Immature natural killer cell (primary cell): ENCODE measurements at regions not wholly inside any gene's neighbourhood (a gene's known extent, or its start where the extent isn't known, plus 50 kb on each side); places are given as distances from the start of the nearest gene placed in this dataset.

ENCODE experiments used
- DNase-seq, 3 donors: peaks; one replicate each; pipeline ENCODE4 v3.0.0; 2022; ENCODE audit warnings: mixed read lengths in 1 of 3
- H3K27ac Mint-ChIP-seq, 6 donors: one replicate each; pipeline ENCODE4 v1.8.0; 2020; ENCODE audit warnings: mixed read lengths in 6 of 6, mild to moderate bottlenecking in 5 of 6, inconsistent platforms in 4 of 6, moderate library complexity in 3 of 6
- H3K27me3 Mint-ChIP-seq, 3 donors: one replicate each; pipeline ENCODE4 v1.8.0; 2020 to 2021; ENCODE audit warnings: low read depth in 3 of 3, mild to moderate bottlenecking in 3 of 3, mixed read lengths in 3 of 3, moderate library complexity in 3 of 3, inconsistent platforms in 1 of 3
- H3K36me3 Mint-ChIP-seq, 3 donors: one replicate each; pipeline ENCODE4 v1.8.0; 2020; ENCODE audit warnings: mixed read lengths in 3 of 3, inconsistent platforms in 2 of 3, mild to moderate bottlenecking in 2 of 3
- H3K4me1 Mint-ChIP-seq, 2 donors: one replicate each; pipeline ENCODE4 v1.8.0; 2020; ENCODE audit warnings: inconsistent platforms in 2 of 2, mild to moderate bottlenecking in 2 of 2, mixed read lengths in 2 of 2, moderate library complexity in 1 of 2
- H3K4me3 Mint-ChIP-seq, 5 donors: one replicate each; pipeline ENCODE4 v1.8.0; 2020; ENCODE audit warnings: mild to moderate bottlenecking in 5 of 5, mixed read lengths in 5 of 5, inconsistent platforms in 3 of 5, moderate library complexity in 3 of 5
- H3K9me3 Mint-ChIP-seq, 6 donors: one replicate each; pipeline ENCODE4 v1.8.0; 2020; ENCODE audit warnings: mild to moderate bottlenecking in 6 of 6, mixed read lengths in 6 of 6, inconsistent platforms in 4 of 6, moderate library complexity in 3 of 6

DNA sequence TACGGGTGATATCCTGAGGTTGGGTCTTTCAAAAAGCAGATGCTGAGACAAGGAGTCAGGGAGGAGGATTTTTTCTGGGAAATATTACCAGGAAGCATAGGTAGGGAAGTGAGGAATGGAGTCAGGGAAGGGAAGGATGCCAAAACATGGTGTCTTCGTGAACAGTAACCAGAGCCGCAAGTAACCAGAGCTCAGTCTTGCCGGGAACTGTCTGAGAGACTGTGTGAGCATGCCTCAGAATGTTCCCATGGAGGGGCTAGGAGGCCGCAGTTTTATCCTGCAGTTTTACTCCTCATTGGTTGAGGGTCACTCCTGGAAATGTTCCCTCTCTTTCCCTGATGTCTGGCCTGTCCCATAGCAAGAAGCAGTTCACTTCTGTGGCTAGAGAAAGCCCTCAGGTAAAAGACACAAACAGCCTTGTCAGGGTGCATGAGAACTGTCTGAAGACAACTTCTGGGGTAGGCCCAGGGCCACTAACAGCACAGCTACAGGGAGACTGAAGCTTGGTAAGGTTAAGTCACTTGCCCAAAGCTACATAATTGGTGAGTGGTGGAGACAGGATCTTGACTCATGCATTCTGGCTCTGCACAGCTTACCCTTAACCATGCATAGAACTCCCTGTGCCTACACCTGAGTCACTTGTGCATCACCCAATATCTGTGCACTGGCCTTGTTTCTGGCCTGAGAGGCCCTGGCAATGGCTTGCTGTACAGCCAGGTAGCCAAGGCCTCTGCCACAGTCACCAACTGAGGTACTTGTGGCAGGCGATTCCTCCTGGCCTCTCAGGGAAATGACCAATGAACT lies 76.3 kb upstream of the FRMD4B start:
- H3K9me3 Mint-ChIP-seq: no peaks in the 10 kb centered on the region
- no peaks in the 10 kb centered on the region for H3K36me3 Mint-ChIP-seq
- no peak for DNase-seq
- no peak overlapping the region for H3K4me3 Mint-ChIP-seq
- no peaks in the 10 kb centered on the region for H3K4me1 Mint-ChIP-seq
- H3K27ac Mint-ChIP-seq: no peak overlapping the region
- peaks cover 0 to 13% (median 2%) of the 10 kb centered on the region in 3 donors for H3K27me3 Mint-ChIP-seq

DNA sequence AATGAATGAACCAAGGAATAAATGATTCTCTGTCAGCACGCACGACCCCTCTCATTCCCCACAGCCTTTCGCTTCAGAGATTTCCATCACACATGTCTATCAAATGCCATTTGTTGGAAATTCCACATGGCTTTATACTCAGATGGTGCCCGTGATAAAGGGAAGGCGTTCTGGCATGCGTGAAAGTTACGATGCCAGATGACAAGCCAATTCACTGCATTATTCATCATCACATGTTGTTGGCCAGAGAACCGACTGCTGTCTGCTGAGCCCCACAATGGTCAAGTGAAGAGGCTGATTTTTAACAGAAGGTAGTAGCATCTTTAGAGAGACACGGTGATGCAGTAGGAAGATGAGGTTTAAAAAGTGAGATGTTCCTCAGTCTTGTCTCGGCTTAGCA lies 74.1 kb upstream of the FRMD4B start:
- Mint-ChIP-seq H3K36me3 (no peaks in the 10 kb centered on the region), H3K9me3 (no peaks in the 10 kb centered on the region), H3K27me3 (peaks cover 0 to 8% (median 2%) of the 10 kb centered on the region in 3 donors), H3K4me1 (no peaks in the 10 kb centered on the region), H3K4me3 (no peak overlapping the region), H3K27ac (no peak overlapping the region)
- DNase-seq: no peak

DNA sequence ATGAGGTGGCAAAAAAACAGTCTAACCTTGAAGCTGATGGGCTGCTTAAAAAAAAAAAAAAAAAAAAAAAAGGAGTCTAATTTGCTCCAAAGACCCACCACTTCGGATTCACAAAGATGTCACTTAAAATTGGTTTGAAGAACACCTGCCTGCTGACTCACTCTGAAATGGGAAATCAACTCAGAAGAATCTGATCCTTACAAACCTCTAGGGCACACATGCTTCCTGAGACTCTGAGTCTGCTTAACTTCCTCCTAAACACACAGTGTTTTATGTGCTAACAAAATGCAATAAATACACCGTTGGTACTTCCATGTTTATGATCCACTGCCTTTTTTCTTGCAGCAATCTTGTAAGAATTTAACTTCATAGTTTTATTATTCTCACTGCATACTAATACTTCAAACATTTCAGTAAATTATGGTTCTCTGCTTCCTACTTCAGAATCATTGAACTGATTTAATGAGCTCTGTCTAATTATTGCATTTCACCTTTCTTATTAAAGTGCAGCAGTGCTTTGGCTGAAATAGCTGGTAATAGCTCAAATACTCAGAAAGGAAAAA lies 73.0 kb upstream of the FRMD4B start:
- Mint-ChIP-seq H3K4me1 (no peaks in the 10 kb centered on the region), H3K36me3 (no peaks in the 10 kb centered on the region), H3K27me3 (peaks cover 0 to 8% (median 2%) of the 10 kb centered on the region in 3 donors), H3K4me3 (no peak overlapping the region), H3K9me3 (no peaks in the 10 kb centered on the region), H3K27ac (no peak overlapping the region)
- DNase-seq: no peak

DNA sequence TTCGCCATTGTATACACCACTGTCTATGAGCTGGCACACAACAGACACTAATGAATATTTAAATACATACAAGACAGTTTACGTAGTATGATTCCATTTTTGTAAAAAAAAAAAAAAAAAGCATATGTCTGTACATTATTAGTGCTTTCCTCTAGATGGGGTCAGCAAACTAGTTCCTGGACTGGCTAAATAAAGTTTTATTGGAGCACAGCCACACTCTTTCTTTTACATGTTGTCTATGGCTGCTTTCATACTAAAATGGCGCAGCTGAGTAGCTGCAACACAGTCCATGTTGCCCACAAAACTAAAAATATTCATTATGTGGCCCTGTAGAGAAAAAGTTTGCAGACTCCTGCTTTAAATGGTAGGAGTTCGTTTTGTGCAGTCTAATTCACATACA lies 70.7 kb upstream of the FRMD4B start:
- DNase-seq: no peak
- Mint-ChIP-seq H3K4me1 (no peaks in the 10 kb centered on the region), H3K27me3 (peaks cover 0 to 6% (median 2%) of the 10 kb centered on the region in 3 donors), H3K27ac (no peak overlapping the region), H3K36me3 (no peaks in the 10 kb centered on the region), H3K9me3 (no peaks in the 10 kb centered on the region), H3K4me3 (no peak overlapping the region)

- Mint-ChIP-seq H3K4me1 (no peaks in the 10 kb centered on the region), H3K36me3 (no peaks in the 10 kb centered on the region), H3K9me3 (no peaks in the 10 kb centered on the region), H3K27me3 (peaks cover 0 to 6% (median 0%) of the 10 kb centered on the region in 3 donors), H3K27ac (no peak overlapping the region), H3K4me3 (no peak overlapping the region)
- no peak for DNase-seq
Observed at GRCh38 chr3:69454204-69454787, 68.4 kb upstream of the FRMD4B start.

DNA sequence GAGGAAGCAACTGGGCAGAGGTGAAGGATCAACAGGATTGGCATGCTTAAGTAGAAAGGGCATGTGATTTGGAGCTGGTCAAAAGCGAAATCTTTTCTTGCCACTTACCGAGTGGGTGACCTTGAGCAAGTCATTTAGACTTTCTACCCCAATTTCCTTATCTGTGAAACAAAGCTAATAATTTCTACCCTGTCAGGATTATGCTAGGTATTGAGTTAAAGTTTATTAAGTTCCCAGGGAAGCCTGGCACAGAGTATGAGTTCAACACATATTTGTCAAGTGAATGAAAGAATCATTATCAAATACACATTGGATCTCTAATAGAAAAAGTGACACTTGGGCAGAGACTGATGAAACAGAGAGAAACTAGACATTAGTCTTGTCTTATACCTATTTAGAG lies 66.4 kb upstream of the FRMD4B start:
- Mint-ChIP-seq H3K36me3 (no peaks in the 10 kb centered on the region), H3K27me3 (no peaks in the 10 kb centered on the region), H3K4me1 (no peaks in the 10 kb centered on the region), H3K27ac (no peak overlapping the region), H3K9me3 (no peaks in the 10 kb centered on the region), H3K4me3 (no peak overlapping the region)
- no peak for DNase-seq

DNA sequence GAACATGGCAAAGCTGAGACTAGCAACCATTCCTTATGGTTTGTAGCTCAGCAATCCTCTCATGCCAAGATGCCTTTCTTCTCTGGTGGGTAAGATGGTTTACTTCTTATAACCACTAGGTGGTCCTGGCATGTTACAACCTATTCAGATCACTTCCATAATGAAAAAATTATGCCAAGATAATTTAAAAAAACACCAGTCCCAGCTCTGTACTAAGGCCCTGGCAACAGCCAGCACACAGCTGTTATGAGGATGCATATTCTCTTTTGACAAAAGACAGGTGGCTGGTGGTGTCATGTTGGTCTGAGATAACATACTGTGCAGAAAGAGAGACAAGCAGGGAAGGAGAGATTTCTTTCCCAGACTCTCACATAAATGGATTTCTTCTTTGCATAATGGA lies 65.7 kb upstream of the FRMD4B start:
- no peak for DNase-seq
- Mint-ChIP-seq H3K27me3 (peaks cover 0 to 2% (median 0%) of the 10 kb centered on the region in 3 donors), H3K27ac (no peak overlapping the region), H3K4me1 (no peaks in the 10 kb centered on the region), H3K9me3 (no peaks in the 10 kb centered on the region), H3K36me3 (no peaks in the 10 kb centered on the region), H3K4me3 (no peak overlapping the region)

GRCh38 chr3:69448877-69449276 lies 63.0 kb upstream of the FRMD4B start:
- Mint-ChIP-seq H3K4me3 (no peak overlapping the region), H3K36me3 (no peaks in the 10 kb centered on the region), H3K27me3 (peaks cover 0 to 2% (median 0%) of the 10 kb centered on the region in 3 donors), H3K9me3 (no peaks in the 10 kb centered on the region), H3K4me1 (no peaks in the 10 kb centered on the region), H3K27ac (no peak overlapping the region)
- DNase-seq: no peak

- Mint-ChIP-seq H3K4me1 (no peaks in the 10 kb centered on the region), H3K4me3 (no peak overlapping the region)
- no peak for DNase-seq
Observed at GRCh38 chr3:69446402-69447072, 60.6 kb upstream of the FRMD4B start.

DNA sequence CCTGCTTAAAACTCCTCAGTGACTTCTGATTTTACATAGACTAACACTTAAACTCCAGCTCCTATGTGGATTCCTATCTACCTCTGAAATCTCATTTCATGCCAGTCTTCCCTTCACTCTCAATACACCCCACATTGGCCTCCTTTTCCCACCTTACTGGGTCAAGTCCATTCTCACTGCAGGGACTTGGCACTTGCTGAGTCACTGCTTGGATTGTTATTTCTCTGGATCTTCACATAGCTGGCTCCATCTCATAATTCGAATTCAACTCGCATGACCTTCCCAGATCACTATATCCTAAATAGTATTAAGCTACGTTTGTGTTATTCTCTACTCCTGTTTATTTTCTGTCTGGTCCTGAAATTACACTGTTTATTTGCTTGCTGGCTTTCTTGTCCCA lies 59.6 kb upstream of the FRMD4B start:
- Mint-ChIP-seq H3K4me1 (no peaks in the 10 kb centered on the region), H3K9me3 (no peaks in the 10 kb centered on the region), H3K36me3 (no peaks in the 10 kb centered on the region), H3K4me3 (no peak overlapping the region), H3K27me3 (peaks cover 0 to 2% (median 0%) of the 10 kb centered on the region in 3 donors), H3K27ac (no peak overlapping the region)
- DNase-seq: no peak

More at GRCh38 chr3:69446402-69447072, 60.6 kb upstream of the FRMD4B start:
- Mint-ChIP-seq H3K36me3 (no peaks in the 10 kb centered on the region), H3K9me3 (no peaks in the 10 kb centered on the region), H3K27ac (no peak overlapping the region), H3K27me3 (peaks cover 0 to 2% (median 0%) of the 10 kb centered on the region in 3 donors)

DNA sequence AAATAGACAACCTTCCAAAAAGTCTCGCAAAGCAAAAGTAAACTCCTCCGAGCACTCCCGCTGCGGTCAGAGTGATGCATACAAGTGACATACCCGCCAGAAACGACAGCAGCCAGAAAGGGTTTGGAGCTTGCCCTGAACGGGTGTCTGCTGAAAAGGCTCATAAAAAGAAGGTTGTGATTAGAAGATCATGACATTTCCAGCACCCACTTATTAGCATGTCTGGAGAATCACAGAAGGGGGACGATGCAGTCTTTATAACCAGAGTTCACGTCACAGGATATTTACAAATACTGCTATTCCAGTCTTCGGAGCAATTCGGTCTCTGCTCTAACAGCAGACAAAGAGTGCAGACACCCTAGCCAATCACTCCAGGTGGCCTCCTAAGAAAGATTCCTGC lies 59.1 kb upstream of the FRMD4B start:
- no peak for DNase-seq
- H3K36me3 Mint-ChIP-seq: no peaks in the 10 kb centered on the region
- H3K27ac Mint-ChIP-seq: no peak overlapping the region
- peaks cover 0 to 2% (median 0%) of the 10 kb centered on the region in 3 donors for H3K27me3 Mint-ChIP-seq
- H3K4me3 Mint-ChIP-seq: no peak overlapping the region
- no peaks in the 10 kb centered on the region for H3K4me1 Mint-ChIP-seq
- no peaks in the 10 kb centered on the region for H3K9me3 Mint-ChIP-seq

GRCh38 chr3:69443457-69443920 lies 57.6 kb upstream of the FRMD4B start:
- H3K4me1 Mint-ChIP-seq: peaks cover 0 to 2% of the 10 kb centered on the region in 2 donors
- H3K27me3 Mint-ChIP-seq: peaks cover 0 to 2% (median 0%) of the 10 kb centered on the region in 3 donors
- no peaks in the 10 kb centered on the region for H3K9me3 Mint-ChIP-seq
- H3K27ac Mint-ChIP-seq: no peak overlapping the region
- no peak for DNase-seq
- H3K36me3 Mint-ChIP-seq: no peaks in the 10 kb centered on the region
- H3K4me3 Mint-ChIP-seq: no peak overlapping the region

DNA sequence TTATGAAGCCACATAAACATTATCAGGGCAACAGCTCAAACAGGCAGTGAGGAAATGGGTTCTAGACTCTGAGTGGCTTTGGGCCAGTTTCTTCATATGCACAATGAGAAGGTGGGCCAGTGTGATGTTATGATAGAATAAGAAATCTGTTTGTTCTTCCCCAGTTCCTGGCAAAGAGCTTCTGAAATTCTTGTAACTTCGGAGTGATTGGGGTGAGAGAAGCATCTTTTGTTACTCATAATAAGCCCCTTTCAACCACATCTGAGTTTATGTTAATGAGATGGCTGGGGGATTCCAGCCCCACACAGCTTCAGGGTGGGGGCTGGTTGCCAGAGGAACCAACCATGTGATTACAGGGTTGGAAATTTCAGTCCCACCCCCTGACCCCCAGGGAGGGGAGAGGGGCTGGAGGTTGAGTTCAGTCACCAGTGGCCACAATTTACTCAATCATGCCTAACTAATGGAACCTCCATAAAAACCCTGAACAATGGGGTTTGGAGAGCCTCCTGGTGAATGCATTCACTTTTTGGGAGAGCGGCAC lies 57.0 kb upstream of the FRMD4B start:
- Mint-ChIP-seq H3K27ac (no peak overlapping the region), H3K27me3 (peaks cover 0 to 2% (median 0%) of the 10 kb centered on the region in 3 donors), H3K4me1 (peaks cover 0 to 2% of the 10 kb centered on the region in 2 donors), H3K4me3 (no peak overlapping the region), H3K9me3 (no peaks in the 10 kb centered on the region), H3K36me3 (no peaks in the 10 kb centered on the region)
- no peak for DNase-seq

GRCh38 chr3:69441732-69442131 lies 55.8 kb upstream of the FRMD4B start:
- H3K9me3 Mint-ChIP-seq: no peaks in the 10 kb centered on the region
- no peaks in the 10 kb centered on the region for H3K36me3 Mint-ChIP-seq
- H3K4me3 Mint-ChIP-seq: no peak overlapping the region
- H3K27me3 Mint-ChIP-seq: no peaks in the 10 kb centered on the region
- H3K4me1 Mint-ChIP-seq: peaks cover 0 to 2% of the 10 kb centered on the region in 2 donors
- no peak for DNase-seq
- H3K27ac Mint-ChIP-seq: no peak overlapping the region
